ENCODE measurements at regions not wholly inside any gene's neighbourhood (a gene's known extent, or its start where the extent isn't known, plus 50 kb on each side); places are given as distances from the start of the nearest gene placed in this dataset.
A peak's percentile ranks its signal among the peaks of the same experiment; 100 is the strongest.

- ATAC-seq (no peak), DNase-seq (no peak)
- no peak overlapping the region for H3K4me3 Mint-ChIP-seq
- H3K27me3 Mint-ChIP-seq = peaks cover 13% of the 10 kb centered on the region
- no peaks in the 10 kb centered on the region for H3K4me1 Mint-ChIP-seq
- peaks cover 4 to 5% of the 10 kb centered on the region in 2 donors for H3K9me3 Mint-ChIP-seq
- peak overlapping the region in 1 of 2 donors; percentile 26 for H3K27ac Mint-ChIP-seq
These were observed 348.2 kb upstream of the DUSP10 start for GRCh38 chr1:222090103-222090502.

GRCh38 chr1:222087221-222087920 lies 345.5 kb upstream of the DUSP10 start:
- Mint-ChIP-seq H3K9me3 (peaks cover 8% of the 10 kb centered on the region in 2 donors), H3K27ac (no peak overlapping the region), H3K27me3 (peaks cover 13% of the 10 kb centered on the region), H3K4me1 (no peaks in the 10 kb centered on the region), H3K4me3 (no peak overlapping the region)
- DNase-seq (no peak), ATAC-seq (no peak)

GRCh38 chr1:222084996-222085395 lies 343.1 kb upstream of the DUSP10 start:
- Mint-ChIP-seq H3K9me3 (peaks cover 8% of the 10 kb centered on the region in 2 donors), H3K4me3 (no peak overlapping the region), H3K27ac (no peak overlapping the region), H3K27me3 (peaks cover 13% of the 10 kb centered on the region), H3K4me1 (no peaks in the 10 kb centered on the region)
- ATAC-seq (no peak), DNase-seq (no peak)

- Mint-ChIP-seq H3K4me1 (no peaks in the 10 kb centered on the region), H3K27ac (no peak overlapping the region)
These were observed 342.2 kb upstream of the DUSP10 start for GRCh38 chr1:222084048-222084447.

GRCh38 chr1:222081859-222082258 lies 340.0 kb upstream of the DUSP10 start:
- Mint-ChIP-seq H3K9me3 (peaks cover 8% of the 10 kb centered on the region in 2 donors), H3K27me3 (peaks cover 8% of the 10 kb centered on the region), H3K4me3 (no peak overlapping the region), H3K4me1 (no peaks in the 10 kb centered on the region), H3K27ac (no peak overlapping the region)
- no peak for DNase-seq
- ATAC-seq = no peak

More at GRCh38 chr1:222084048-222084447, 342.2 kb upstream of the DUSP10 start:
- Mint-ChIP-seq H3K27me3 (peaks cover 10% of the 10 kb centered on the region), H3K9me3 (peaks cover 8% of the 10 kb centered on the region in 2 donors), H3K4me3 (no peak overlapping the region)
- ATAC-seq (no peak), DNase-seq (no peak)

GRCh38 chr1:222079566-222079965 lies 337.7 kb upstream of the DUSP10 start:
- ATAC-seq = no peak
- H3K4me3 Mint-ChIP-seq = no peak overlapping the region
- H3K9me3 Mint-ChIP-seq = no peaks in the 10 kb centered on the region
- no peaks in the 10 kb centered on the region for H3K4me1 Mint-ChIP-seq
- no peak for DNase-seq
- no peak overlapping the region for H3K27ac Mint-ChIP-seq
- H3K27me3 Mint-ChIP-seq = no peaks in the 10 kb centered on the region

GRCh38 chr1:222077206-222077605 lies 335.3 kb upstream of the DUSP10 start:
- Mint-ChIP-seq H3K4me3 (no peak overlapping the region), H3K4me1 (no peaks in the 10 kb centered on the region), H3K9me3 (no peaks in the 10 kb centered on the region), H3K27ac (no peak overlapping the region), H3K27me3 (no peaks in the 10 kb centered on the region)
- DNase-seq (no peak), ATAC-seq (no peak)

- no peak overlapping the region for H3K4me3 Mint-ChIP-seq
- no peak for DNase-seq
- ATAC-seq = no peak
- H3K4me1 Mint-ChIP-seq = no peaks in the 10 kb centered on the region
- H3K9me3 Mint-ChIP-seq = no peaks in the 10 kb centered on the region
- H3K27ac Mint-ChIP-seq = no peak overlapping the region
- H3K27me3 Mint-ChIP-seq = no peaks in the 10 kb centered on the region
These were observed 332.4 kb upstream of the DUSP10 start for GRCh38 chr1:222074317-222074716.

GRCh38 chr1:222073307-222073995 lies 331.6 kb upstream of the DUSP10 start:
- ATAC-seq (no peak), DNase-seq (no peak)
- no peaks in the 10 kb centered on the region for H3K4me1 Mint-ChIP-seq
- H3K27ac Mint-ChIP-seq = no peak overlapping the region
- H3K9me3 Mint-ChIP-seq = no peaks in the 10 kb centered on the region
- no peak overlapping the region for H3K4me3 Mint-ChIP-seq
- no peaks in the 10 kb centered on the region for H3K27me3 Mint-ChIP-seq

- no peaks in the 10 kb centered on the region for H3K4me1 Mint-ChIP-seq
- no peak for ATAC-seq
- no peak for DNase-seq
- H3K4me3 Mint-ChIP-seq = no peak overlapping the region
- no peaks in the 10 kb centered on the region for H3K27me3 Mint-ChIP-seq
- no peaks in the 10 kb centered on the region for H3K9me3 Mint-ChIP-seq
- H3K27ac Mint-ChIP-seq = no peak overlapping the region
These were observed 329.5 kb upstream of the DUSP10 start for GRCh38 chr1:222071387-222071786.

- no peak for ATAC-seq
- Mint-ChIP-seq H3K27ac (no peak overlapping the region), H3K4me3 (no peak overlapping the region), H3K27me3 (no peaks in the 10 kb centered on the region), H3K4me1 (no peaks in the 10 kb centered on the region), H3K9me3 (peaks cover 3 to 12% of the 10 kb centered on the region in 2 donors)
- DNase-seq = no peak
These were observed 327.0 kb upstream of the DUSP10 start for GRCh38 chr1:222068937-222069336.

- no peak for ATAC-seq
- Mint-ChIP-seq H3K27me3 (no peaks in the 10 kb centered on the region), H3K9me3 (peaks cover 5 to 18% of the 10 kb centered on the region in 2 donors), H3K4me3 (no peak overlapping the region), H3K27ac (no peak overlapping the region), H3K4me1 (no peaks in the 10 kb centered on the region)
- no peak for DNase-seq
These were observed 326.2 kb upstream of the DUSP10 start for GRCh38 chr1:222068101-222068500.

- H3K27ac Mint-ChIP-seq = no peak overlapping the region
- no peaks in the 10 kb centered on the region for H3K4me1 Mint-ChIP-seq
- DNase-seq (no peak), ATAC-seq (no peak)
- H3K27me3 Mint-ChIP-seq = no peaks in the 10 kb centered on the region
- H3K9me3 Mint-ChIP-seq = peaks cover 5 to 18% of the 10 kb centered on the region in 2 donors
- H3K4me3 Mint-ChIP-seq = no peak overlapping the region
These were observed 324.6 kb upstream of the DUSP10 start for GRCh38 chr1:222066539-222066938.

- no peaks in the 10 kb centered on the region for H3K27me3 Mint-ChIP-seq
- no peak overlapping the region for H3K4me3 Mint-ChIP-seq
- peaks cover 5 to 18% of the 10 kb centered on the region in 2 donors for H3K9me3 Mint-ChIP-seq
- H3K4me1 Mint-ChIP-seq = no peaks in the 10 kb centered on the region
- H3K27ac Mint-ChIP-seq = no peak overlapping the region
- DNase-seq (no peak), ATAC-seq (no peak)
These were observed 323.3 kb upstream of the DUSP10 start for GRCh38 chr1:222065234-222065633.

- Mint-ChIP-seq H3K9me3 (peaks cover 5 to 18% of the 10 kb centered on the region in 2 donors), H3K27ac (no peak overlapping the region), H3K4me1 (no peaks in the 10 kb centered on the region), H3K27me3 (no peaks in the 10 kb centered on the region), H3K4me3 (no peak overlapping the region)
- ATAC-seq = no peak
- no peak for DNase-seq
These were observed 322.7 kb upstream of the DUSP10 start for GRCh38 chr1:222064388-222065211.

GRCh38 chr1:222062640-222063039 lies 320.8 kb upstream of the DUSP10 start:
- Mint-ChIP-seq H3K27me3 (no peaks in the 10 kb centered on the region), H3K27ac (no peak overlapping the region), H3K9me3 (peaks cover 5 to 18% of the 10 kb centered on the region in 2 donors), H3K4me1 (no peaks in the 10 kb centered on the region), H3K4me3 (no peak overlapping the region)
- DNase-seq (no peak), ATAC-seq (no peak)
